PFSK-1 (cell line): ENCODE measurements at regions not wholly inside any gene's neighbourhood (a gene's known extent, or its start where the extent isn't known, plus 50 kb on each side); places are given as distances from the start of the nearest gene placed in this dataset.

ENCODE experiments used
- TAF1 ChIP-seq: IDR thresholded peaks from 2 replicates; pipeline ENCODE4 v1.6.1; 2012; ENCODE audit warnings: low read length, control low read depth, borderline replicate concordance; ENCODE audit not compliant: insufficient read depth
- TF ChIP-seq, protein P1 (sequence below), 2 experiments: IDR thresholded peaks; 2 replicates each; pipeline versions ENCODE4 v1.6.1 to v1.8.0; 2011 to 2012; ENCODE audit warnings: low read depth in 2 of 2, low read length in 2 of 2, control low read depth in 1 of 2, inconsistent platforms in 1 of 2, mild to moderate bottlenecking in 1 of 2, moderate library complexity in 1 of 2; ENCODE audit not compliant: insufficient read depth in 1 of 2

GRCh38 chr5:103367702-103368101 lies 109.1 kb downstream of the MACIR start:
- TF ChIP-seq TAF1, result no peak
- TF ChIP-seq, protein P1, sequence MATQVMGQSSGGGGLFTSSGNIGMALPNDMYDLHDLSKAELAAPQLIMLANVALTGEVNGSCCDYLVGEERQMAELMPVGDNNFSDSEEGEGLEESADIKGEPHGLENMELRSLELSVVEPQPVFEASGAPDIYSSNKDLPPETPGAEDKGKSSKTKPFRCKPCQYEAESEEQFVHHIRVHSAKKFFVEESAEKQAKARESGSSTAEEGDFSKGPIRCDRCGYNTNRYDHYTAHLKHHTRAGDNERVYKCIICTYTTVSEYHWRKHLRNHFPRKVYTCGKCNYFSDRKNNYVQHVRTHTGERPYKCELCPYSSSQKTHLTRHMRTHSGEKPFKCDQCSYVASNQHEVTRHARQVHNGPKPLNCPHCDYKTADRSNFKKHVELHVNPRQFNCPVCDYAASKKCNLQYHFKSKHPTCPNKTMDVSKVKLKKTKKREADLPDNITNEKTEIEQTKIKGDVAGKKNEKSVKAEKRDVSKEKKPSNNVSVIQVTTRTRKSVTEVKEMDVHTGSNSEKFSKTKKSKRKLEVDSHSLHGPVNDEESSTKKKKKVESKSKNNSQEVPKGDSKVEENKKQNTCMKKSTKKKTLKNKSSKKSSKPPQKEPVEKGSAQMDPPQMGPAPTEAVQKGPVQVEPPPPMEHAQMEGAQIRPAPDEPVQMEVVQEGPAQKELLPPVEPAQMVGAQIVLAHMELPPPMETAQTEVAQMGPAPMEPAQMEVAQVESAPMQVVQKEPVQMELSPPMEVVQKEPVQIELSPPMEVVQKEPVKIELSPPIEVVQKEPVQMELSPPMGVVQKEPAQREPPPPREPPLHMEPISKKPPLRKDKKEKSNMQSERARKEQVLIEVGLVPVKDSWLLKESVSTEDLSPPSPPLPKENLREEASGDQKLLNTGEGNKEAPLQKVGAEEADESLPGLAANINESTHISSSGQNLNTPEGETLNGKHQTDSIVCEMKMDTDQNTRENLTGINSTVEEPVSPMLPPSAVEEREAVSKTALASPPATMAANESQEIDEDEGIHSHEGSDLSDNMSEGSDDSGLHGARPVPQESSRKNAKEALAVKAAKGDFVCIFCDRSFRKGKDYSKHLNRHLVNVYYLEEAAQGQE (IDR thresholded peaks at IDR 0.05; ENCODE audit: insufficient read depth in 1 of 2, low read depth in 2 of 2, low read length in 2 of 2), result no peak
